Tibial nerve (tissue), 4 donors: ENCODE measurements at regions not wholly inside any gene's neighbourhood (a gene's known extent, or its start where the extent isn't known, plus 50 kb on each side); places are given as distances from the start of the nearest gene placed in this dataset.

Source experiments
- DNase-seq, 2 donors: peaks; one replicate each; pipeline ENCODE4 v3.0.0-alpha.2; 2019; ENCODE audit warnings: low spot score in 2 of 2
- H3K27ac ChIP-seq, 4 donors: fragments of 200-600 bp; sonication (generic) in 3 of 4; one replicate each; pipeline ENCODE4 v1.5.1; 2017 to 2019; ENCODE audit warnings: mild to moderate bottlenecking in 1 of 4
- H3K27me3 ChIP-seq, 2 donors: fragments of 200-600 bp; sonication (generic) in 1 of 2; one replicate each; pipeline versions ENCODE4 v1.5.1 to v1.6.0; 2017 to 2019
- H3K36me3 ChIP-seq, 3 donors: fragments of 200-600 bp; sonication (generic); one replicate each; pipeline ENCODE4 v1.5.1; 2018 to 2019
- H3K4me1 ChIP-seq, 4 donors: fragments of 200-600 bp; sonication (generic) in 3 of 4; one replicate each; pipeline ENCODE4 v1.5.1; 2017 to 2019
- H3K4me3 ChIP-seq, 4 donors: fragments of 200-600 bp; sonication (generic) in 3 of 4; one replicate each; pipeline ENCODE4 v1.5.1; 2017 to 2019; ENCODE audit warnings: mild to moderate bottlenecking in 1 of 4, moderate library complexity in 1 of 4
- H3K9me3 ChIP-seq, 4 donors: fragments of 200-600 bp; sonication (generic) in 3 of 4; one replicate each; pipeline ENCODE4 v1.5.1; 2017 to 2019
- CTCF ChIP-seq, 5 experiments: fragments of 200-600 bp in 3 of 5; fragments of 450-650 bp in 2 of 5; sonication (generic) in 3 of 5; IDR thresholded peaks; one replicate each; pipeline ENCODE4 v1.5.1; 2016 to 2019; ENCODE audit warnings: antibody characterized with exemption in 5 of 5, mild to moderate bottlenecking in 3 of 5, moderate library complexity in 2 of 5
- EP300 ChIP-seq, 2 donors: sonication (generic); formaldehyde crosslinking; IDR thresholded peaks; one replicate each; pipeline ENCODE4 v1.6.1; 2017; ENCODE audit warnings: antibody characterized with exemption in 2 of 2, mild to moderate bottlenecking in 1 of 2
- POLR2A ChIP-seq, 2 donors: fragments of 450-650 bp; IDR thresholded peaks; one replicate each; pipeline ENCODE4 v1.6.1; 2017; ENCODE audit warnings: antibody characterized with exemption in 2 of 2, mild to moderate bottlenecking in 2 of 2, moderate library complexity in 2 of 2
- WGBS, 2 donors: methylation state at CpG; one replicate each; pipeline ENCODE4 v1.1.5; 2018; 5-methylcytosine and 5-hydroxymethylcytosine counted together

GRCh38 chr10:1881636-1882035 lies 144.3 kb upstream of the ADARB2 start:
- no peaks in the 10 kb centered on the region for H3K4me1 ChIP-seq
- 91 to 94% methylated on average over 12 of the region's 12 CpGs for whole genome bisulfite sequencing, 2 donors
- TF ChIP-seq EP300 (IDR thresholded peaks at IDR 0.05): no peak
- no peak for TF ChIP-seq CTCF (IDR thresholded peaks at IDR 0.05)
- TF ChIP-seq POLR2A (IDR thresholded peaks at IDR 0.05): no peak
- H3K27me3 ChIP-seq: no peaks in the 10 kb centered on the region
- H3K9me3 ChIP-seq: peaks cover 0 to 6% (median 3%) of the 10 kb centered on the region in 4 donors
- no peak overlapping the region for H3K27ac ChIP-seq
- no peak for DNase-seq
- H3K4me3 ChIP-seq: no peak overlapping the region
- no peaks in the 10 kb centered on the region for H3K36me3 ChIP-seq

GRCh38 chr10:1874533-1874932 lies 137.2 kb upstream of the ADARB2 start:
- 80 to 91% methylated on average over 6 of the region's 6 CpGs for WGBS, 2 donors
- Histone ChIP-seq H3K4me3 (no peak overlapping the region), H3K9me3 (peaks cover 0 to 7% (median 0%) of the 10 kb centered on the region in 4 donors), H3K27me3 (no peaks in the 10 kb centered on the region), H3K4me1 (no peaks in the 10 kb centered on the region), H3K27ac (no peak overlapping the region), H3K36me3 (no peaks in the 10 kb centered on the region)
- DNase-seq: no peak
- TF ChIP-seq CTCF (IDR thresholded peaks at IDR 0.05): no peak
- TF ChIP-seq EP300 (IDR thresholded peaks at IDR 0.05): no peak
- no peak for TF ChIP-seq POLR2A (IDR thresholded peaks at IDR 0.05)

GRCh38 chr10:1873661-1874315 lies 136.5 kb upstream of the ADARB2 start:
- no peak for DNase-seq
- H3K4me1 ChIP-seq: no peaks in the 10 kb centered on the region
- H3K4me3 ChIP-seq: no peak overlapping the region
- no peaks in the 10 kb centered on the region for H3K36me3 ChIP-seq
- TF ChIP-seq EP300 (IDR thresholded peaks at IDR 0.05) (no peak), POLR2A (IDR thresholded peaks at IDR 0.05) (no peak), CTCF (IDR thresholded peaks at IDR 0.05) (no peak)
- H3K27ac ChIP-seq: no peak overlapping the region
- H3K27me3 ChIP-seq: no peaks in the 10 kb centered on the region
- WGBS, 2 donors: 64 to 80% methylated on average over 7 of the region's 7 CpGs
- peaks cover 0 to 7% (median 0%) of the 10 kb centered on the region in 4 donors for H3K9me3 ChIP-seq

GRCh38 chr10:1872151-1872726 lies 134.9 kb upstream of the ADARB2 start:
- WGBS, 2 donors: 57 to 71% methylated on average over 7 of the region's 7 CpGs
- no peak for TF ChIP-seq POLR2A (IDR thresholded peaks at IDR 0.05)
- no peak for TF ChIP-seq EP300 (IDR thresholded peaks at IDR 0.05)
- TF ChIP-seq CTCF (IDR thresholded peaks at IDR 0.05): no peak
- Histone ChIP-seq H3K27ac (no peak overlapping the region), H3K27me3 (no peaks in the 10 kb centered on the region), H3K9me3 (peaks cover 0 to 7% (median 0%) of the 10 kb centered on the region in 4 donors), H3K4me1 (no peaks in the 10 kb centered on the region), H3K4me3 (no peak overlapping the region), H3K36me3 (no peaks in the 10 kb centered on the region)
- no peak for DNase-seq

- 68 to 76% methylated on average over 4 to 5 of the region's 5 CpGs for WGBS, 2 donors
- DNase-seq: no peak
- no peak for TF ChIP-seq POLR2A (IDR thresholded peaks at IDR 0.05)
- Histone ChIP-seq H3K4me3 (no peak overlapping the region), H3K27me3 (no peaks in the 10 kb centered on the region), H3K27ac (no peak overlapping the region), H3K4me1 (no peaks in the 10 kb centered on the region), H3K9me3 (peaks cover 0 to 4% (median 0%) of the 10 kb centered on the region in 4 donors), H3K36me3 (no peaks in the 10 kb centered on the region)
These were observed 133.2 kb upstream of the ADARB2 start for GRCh38 chr10:1870491-1870890.
